HEK293 (cell line): ENCODE measurements at regions not wholly inside any gene's neighbourhood (a gene's known extent, or its start where the extent isn't known, plus 50 kb on each side); places are given as distances from the start of the nearest gene placed in this dataset.

Experiments
- SP2 ChIP-seq: fragments of 450-650 bp; formaldehyde crosslinking; IDR thresholded peaks from 2 replicates; pipeline ENCODE4 v1.5.1; 2016; ENCODE audit warnings: missing biosample characterization, missing genetic modification characterization
- ZNF707 ChIP-seq: fragments of 450-650 bp; formaldehyde crosslinking; IDR thresholded peaks from 2 replicates; pipeline ENCODE4 v1.5.1; 2016; ENCODE audit warnings: missing biosample characterization, missing genetic modification characterization
- TF ChIP-seq, protein P1 (sequence below): fragments of 450-650 bp; formaldehyde crosslinking; IDR thresholded peaks from 2 replicates; pipeline ENCODE4 v1.5.1; 2016; ENCODE audit warnings: missing biosample characterization, missing genetic modification characterization

DNA sequence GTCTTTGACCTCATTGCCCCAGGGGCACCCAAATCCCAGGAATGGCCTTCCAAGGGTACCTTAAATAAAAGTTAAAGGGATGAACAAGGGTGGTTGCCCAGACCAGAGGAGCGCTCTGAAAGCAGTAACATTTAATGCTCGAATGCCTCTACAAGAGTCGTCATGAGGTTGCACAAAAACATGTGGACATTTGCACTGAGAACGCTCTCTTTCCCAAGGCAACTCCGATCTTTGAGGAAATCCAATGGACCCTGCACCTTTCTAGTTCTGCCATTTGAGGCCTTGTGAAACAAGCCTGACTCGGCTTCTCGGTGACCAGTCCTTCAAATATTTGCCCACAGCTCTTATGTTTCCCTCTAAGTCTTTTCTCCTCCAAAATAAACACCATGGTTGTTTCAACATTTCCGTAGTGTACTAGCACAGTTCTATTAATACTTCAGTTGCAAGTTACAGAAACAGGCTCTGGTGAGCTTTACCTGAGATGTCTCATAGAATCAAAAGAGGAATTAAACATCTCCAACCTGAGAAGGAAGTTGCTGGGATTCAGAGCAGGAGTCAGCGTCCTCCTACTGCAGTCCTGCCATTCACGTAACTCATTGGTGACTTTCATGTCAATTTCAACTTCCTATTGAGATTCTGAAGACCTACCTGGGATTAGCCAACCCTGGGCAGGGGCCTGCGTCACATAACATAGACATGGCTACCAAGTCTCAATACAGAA lies 168.8 kb upstream of the RAI14 start:
- TF ChIP-seq SP2 (tag by site-specific recombination) (no peak), ZNF707 (tag by site-specific recombination) (no peak)
- TF ChIP-seq, protein P1, sequence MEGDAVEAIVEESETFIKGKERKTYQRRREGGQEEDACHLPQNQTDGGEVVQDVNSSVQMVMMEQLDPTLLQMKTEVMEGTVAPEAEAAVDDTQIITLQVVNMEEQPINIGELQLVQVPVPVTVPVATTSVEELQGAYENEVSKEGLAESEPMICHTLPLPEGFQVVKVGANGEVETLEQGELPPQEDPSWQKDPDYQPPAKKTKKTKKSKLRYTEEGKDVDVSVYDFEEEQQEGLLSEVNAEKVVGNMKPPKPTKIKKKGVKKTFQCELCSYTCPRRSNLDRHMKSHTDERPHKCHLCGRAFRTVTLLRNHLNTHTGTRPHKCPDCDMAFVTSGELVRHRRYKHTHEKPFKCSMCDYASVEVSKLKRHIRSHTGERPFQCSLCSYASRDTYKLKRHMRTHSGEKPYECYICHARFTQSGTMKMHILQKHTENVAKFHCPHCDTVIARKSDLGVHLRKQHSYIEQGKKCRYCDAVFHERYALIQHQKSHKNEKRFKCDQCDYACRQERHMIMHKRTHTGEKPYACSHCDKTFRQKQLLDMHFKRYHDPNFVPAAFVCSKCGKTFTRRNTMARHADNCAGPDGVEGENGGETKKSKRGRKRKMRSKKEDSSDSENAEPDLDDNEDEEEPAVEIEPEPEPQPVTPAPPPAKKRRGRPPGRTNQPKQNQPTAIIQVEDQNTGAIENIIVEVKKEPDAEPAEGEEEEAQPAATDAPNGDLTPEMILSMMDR (tag by site-specific recombination) = no peak
